ENCODE measurements at regions not wholly inside any gene's neighbourhood (a gene's known extent, or its start where the extent isn't known, plus 50 kb on each side); places are given as distances from the start of the nearest gene placed in this dataset.

GRCh38 chr10:131816157-131816775, 84.5 kb upstream of the PPP2R2D start:
- no peak for TF ChIP-seq CTCF (IDR thresholded peaks at IDR 0.05)
- H3K4me1 ChIP-seq (ENCODE audit: control insufficient read depth, insufficient read depth, low read length), result no peaks in the 10 kb centered on the region
- no peaks in the 10 kb centered on the region for H3K9me3 ChIP-seq (ENCODE audit: control insufficient read depth, insufficient read depth, low read length)
- no peak overlapping the region for H3K4me3 ChIP-seq (ENCODE audit: low read length)
- H3K4me3 Mint-ChIP-seq, result no peak overlapping the region
- H3K36me3 Mint-ChIP-seq, result no peaks in the 10 kb centered on the region
- WGBS (ENCODE audit: insufficient coverage), result 73% methylated on average over 17 of the region's 17 CpGs
- H3K27me3 Mint-ChIP-seq (ENCODE audit: low read depth in 2 of 2), result no peaks in the 10 kb centered on the region
- DNase-seq (no peak), ATAC-seq (no peak)
- no peak overlapping the region for H3K27ac Mint-ChIP-seq
- intact Hi-C loops (cut with micrococcal nuclease), result no loop called here
- H3K4me1 Mint-ChIP-seq, result no peaks in the 10 kb centered on the region
- H3K9me3 Mint-ChIP-seq, result no peaks in the 10 kb centered on the region
- H3K27me3 ChIP-seq (ENCODE audit: control insufficient read depth, insufficient read depth, low read length), result no peaks in the 10 kb centered on the region
- H3K36me3 ChIP-seq (ENCODE audit: control insufficient read depth, insufficient read depth, low read length), result no peaks in the 10 kb centered on the region
- no peak overlapping the region for H3K27ac ChIP-seq (ENCODE audit: low read length)

GRCh38 chr10:131816941-131817700, 83.7 kb upstream of the PPP2R2D start:
- Histone ChIP-seq H3K27me3 (ENCODE audit: control insufficient read depth, insufficient read depth, low read length) (no peaks in the 10 kb centered on the region), H3K4me1 (ENCODE audit: control insufficient read depth, insufficient read depth, low read length) (no peaks in the 10 kb centered on the region), H3K27ac (ENCODE audit: low read length) (no peak overlapping the region), H3K9me3 (ENCODE audit: control insufficient read depth, insufficient read depth, low read length) (no peaks in the 10 kb centered on the region), H3K4me3 (ENCODE audit: low read length) (no peak overlapping the region), H3K36me3 (ENCODE audit: control insufficient read depth, insufficient read depth, low read length) (no peaks in the 10 kb centered on the region)
- intact Hi-C loops (cut with micrococcal nuclease), result no loop called here
- no peak for ATAC-seq
- Mint-ChIP-seq H3K4me1 (no peaks in the 10 kb centered on the region), H3K9me3 (no peaks in the 10 kb centered on the region), H3K4me3 (no peak overlapping the region), H3K27me3 (ENCODE audit: low read depth in 2 of 2) (no peaks in the 10 kb centered on the region), H3K27ac (no peak overlapping the region), H3K36me3 (no peaks in the 10 kb centered on the region)
- 80% methylated on average over 13 of the region's 13 CpGs for WGBS (ENCODE audit: insufficient coverage)
- no peak for TF ChIP-seq CTCF (IDR thresholded peaks at IDR 0.05)
- DNase-seq, result no peak

- no peak for TF ChIP-seq CTCF (IDR thresholded peaks at IDR 0.05)
- Mint-ChIP-seq H3K36me3 (no peaks in the 10 kb centered on the region), H3K4me3 (no peak overlapping the region), H3K9me3 (no peaks in the 10 kb centered on the region), H3K4me1 (no peaks in the 10 kb centered on the region), H3K27ac (no peak overlapping the region), H3K27me3 (ENCODE audit: low read depth in 2 of 2) (no peaks in the 10 kb centered on the region)
- no peaks in the 10 kb centered on the region for H3K27me3 ChIP-seq (ENCODE audit: control insufficient read depth, insufficient read depth, low read length)
- no peak for ATAC-seq
- intact Hi-C loops (cut with micrococcal nuclease), result no loop called here
- H3K27ac ChIP-seq (ENCODE audit: low read length), result no peak overlapping the region
- no peak overlapping the region for H3K4me3 ChIP-seq (ENCODE audit: low read length)
- no peaks in the 10 kb centered on the region for H3K4me1 ChIP-seq (ENCODE audit: control insufficient read depth, insufficient read depth, low read length)
- WGBS (ENCODE audit: insufficient coverage), result 65% methylated on average over 12 of the region's 13 CpGs
- H3K9me3 ChIP-seq (ENCODE audit: control insufficient read depth, insufficient read depth, low read length), result no peaks in the 10 kb centered on the region
- no peaks in the 10 kb centered on the region for H3K36me3 ChIP-seq (ENCODE audit: control insufficient read depth, insufficient read depth, low read length)
- no peak for DNase-seq
Measured at GRCh38 chr10:131817866-131818509, 82.8 kb upstream of the PPP2R2D start.

All from natural killer cell (primary cell).